Activated naive CD4-positive, alpha-beta T cell treated with anti-CD3 and anti-CD28 coated beads, Interleukin-2, amount 10 ng/mL, durations not matched to agents 7 days and 5 days (primary cell): ENCODE measurements at regions not wholly inside any gene's neighbourhood (a gene's known extent, or its start where the extent isn't known, plus 50 kb on each side); places are given as distances from the start of the nearest gene placed in this dataset.
A peak's percentile ranks its signal among the peaks of the same experiment; 100 is the strongest.
"Not testable (repeated sequence)": the region's sequence is repeated elsewhere in the genome, so short reads cannot be mapped to it uniquely, and the experiment has no call there.

Source experiments
- CTCF ChIA-PET: fragments of 350-600 bp; sonication (Branson Sonifier 250); formaldehyde crosslinking; loops from one replicate; lab custom pipeline; 2021; ENCODE audit warnings: antibody characterized with exemption; lab: Charles Lee
- DNase-seq: peaks from one replicate; pipeline ENCODE4 v3.0.0-alpha.2; 2020
- H3K27ac Mint-ChIP-seq: one replicate; pipeline ENCODE4 v1.8.0; 2021; ENCODE audit warnings: mild to moderate bottlenecking, moderate library complexity, mixed read lengths
- H3K27me3 Mint-ChIP-seq: one replicate; pipeline ENCODE4 v1.8.0; 2021; ENCODE audit warnings: mild to moderate bottlenecking, mixed read lengths
- H3K36me3 Mint-ChIP-seq: one replicate; pipeline ENCODE4 v1.8.0; 2021; ENCODE audit warnings: mixed read lengths
- H3K4me1 Mint-ChIP-seq: one replicate; pipeline ENCODE4 v1.8.0; 2021; ENCODE audit warnings: mixed read lengths
- H3K4me3 Mint-ChIP-seq: one replicate; pipeline ENCODE4 v1.8.0; 2021; ENCODE audit warnings: mild to moderate bottlenecking, moderate library complexity, mixed read lengths
- H3K9me3 Mint-ChIP-seq: one replicate; pipeline ENCODE4 v1.8.0; 2021; ENCODE audit warnings: mixed read lengths

GRCh38 chr5:70778240-70778639, 122.2 kb upstream of the SERF1A start:
- CTCF ChIA-PET, H3K4me3 Mint-ChIP-seq, H3K27ac Mint-ChIP-seq, H3K4me1 Mint-ChIP-seq, H3K27me3 Mint-ChIP-seq, H3K9me3 Mint-ChIP-seq, H3K36me3 Mint-ChIP-seq: not testable (repeated sequence)
- peak; percentile 18 for DNase-seq
